DND-41 (cell line): ENCODE measurements at regions not wholly inside any gene's neighbourhood (a gene's known extent, or its start where the extent isn't known, plus 50 kb on each side); places are given as distances from the start of the nearest gene placed in this dataset.

Experiments used
- CTCF ChIP-seq: IDR thresholded peaks from 2 replicates; pipeline ENCODE4 v1.5.1; 2012; ENCODE audit warnings: borderline replicate concordance, low read length, moderate library complexity, mild to moderate bottlenecking; ENCODE audit not compliant: poor library complexity, severe bottlenecking; ENCODE audit errors: extremely low read depth
- EZH2 ChIP-seq: IDR thresholded peaks from 3 replicates; pipeline ENCODE4 v1.6.1; 2012; ENCODE audit warnings: borderline replicate concordance, low read depth, mild to moderate bottlenecking, moderate library complexity, low read length, inconsistent platforms; ENCODE audit not compliant: severe bottlenecking

- TF ChIP-seq CTCF (no peak), EZH2 (no peak)
These were observed 701.3 kb downstream of the TNS3 start for GRCh38 chr7:46880508-46881196.
